ENCODE measurements at regions not wholly inside any gene's neighbourhood (a gene's known extent, or its start where the extent isn't known, plus 50 kb on each side); places are given as distances from the start of the nearest gene placed in this dataset.

DNA sequence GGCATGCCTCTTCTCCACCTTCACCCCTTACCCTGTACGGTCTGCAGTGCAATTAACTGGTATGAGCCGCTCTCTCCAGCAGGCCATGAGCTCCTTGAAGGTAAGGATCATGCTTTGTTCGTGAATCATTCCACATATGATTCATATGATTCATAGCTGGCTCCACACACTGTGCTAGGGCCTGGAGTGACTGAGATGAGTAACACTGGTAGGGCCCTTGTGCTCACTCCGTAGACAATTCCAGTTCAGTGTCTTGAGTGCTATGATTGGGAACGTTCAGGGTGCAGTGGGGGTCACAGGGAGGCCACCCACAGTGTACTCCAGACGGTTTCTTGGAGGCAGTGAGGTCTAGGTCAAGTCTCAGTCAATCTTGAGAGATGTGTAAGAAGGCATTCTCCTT is 239.8 kb downstream of the LMX1A start:
- DNase-seq (ENCODE audit: low read depth, low spot score) (peak; percentile 61), FAIRE-seq (peak; percentile 56)
- Histone ChIP-seq H4K20me1 (ENCODE audit: control insufficient read depth, extremely low read depth, insufficient read depth, low read length) (no peaks in the 10 kb centered on the region), H3K36me3 (ENCODE audit: control insufficient read depth in 2 of 2, extremely low read depth in 1 of 2, insufficient read depth in 2 of 2, low read length in 2 of 2) (no peaks in the 10 kb centered on the region), H3K4me1 (ENCODE audit: control insufficient read depth, extremely low read depth, insufficient read depth, low read length) (peaks cover 11% of the 10 kb centered on the region), H2AFZ (ENCODE audit: control insufficient read depth, low read length) (no peak overlapping the region), H3K4me2 (ENCODE audit: control insufficient read depth, extremely low read depth, insufficient read depth, low read depth, low read length) (no peak overlapping the region), H3K9ac (ENCODE audit: control insufficient read depth, extremely low read depth, insufficient read depth, low read length) (no peak overlapping the region), H3K27me3 (ENCODE audit: control insufficient read depth, extremely low read depth, insufficient read depth, low read length) (peaks cover 33% of the 10 kb centered on the region), H3K9me1 (ENCODE audit: control insufficient read depth, extremely low read depth, insufficient read depth, low read length) (no peaks in the 10 kb centered on the region), H3K79me2 (ENCODE audit: control insufficient read depth, insufficient read depth, low read length) (no peaks in the 10 kb centered on the region), H3K4me3 (ENCODE audit: control insufficient read depth in 2 of 3, extremely low read depth in 1 of 3, insufficient read depth in 2 of 3, low read depth in 1 of 3, low read length in 3 of 3) (no peak overlapping the region), H3K9me3 (ENCODE audit: control insufficient read depth, low read depth, low read length) (no peaks in the 10 kb centered on the region), H3K27ac (ENCODE audit: control insufficient read depth, insufficient read depth, low read length) (no peak overlapping the region)
- dilution Hi-C loops (cut with MboI; ENCODE audit: extremely low pct_ligation_motif_present, low sequenced_read_pairs), result no loop called here
- TF ChIP-seq EZH2 (IDR thresholded peaks at IDR 0.05; ENCODE audit: low read length), result no peak
- TF ChIP-seq, protein P1, sequence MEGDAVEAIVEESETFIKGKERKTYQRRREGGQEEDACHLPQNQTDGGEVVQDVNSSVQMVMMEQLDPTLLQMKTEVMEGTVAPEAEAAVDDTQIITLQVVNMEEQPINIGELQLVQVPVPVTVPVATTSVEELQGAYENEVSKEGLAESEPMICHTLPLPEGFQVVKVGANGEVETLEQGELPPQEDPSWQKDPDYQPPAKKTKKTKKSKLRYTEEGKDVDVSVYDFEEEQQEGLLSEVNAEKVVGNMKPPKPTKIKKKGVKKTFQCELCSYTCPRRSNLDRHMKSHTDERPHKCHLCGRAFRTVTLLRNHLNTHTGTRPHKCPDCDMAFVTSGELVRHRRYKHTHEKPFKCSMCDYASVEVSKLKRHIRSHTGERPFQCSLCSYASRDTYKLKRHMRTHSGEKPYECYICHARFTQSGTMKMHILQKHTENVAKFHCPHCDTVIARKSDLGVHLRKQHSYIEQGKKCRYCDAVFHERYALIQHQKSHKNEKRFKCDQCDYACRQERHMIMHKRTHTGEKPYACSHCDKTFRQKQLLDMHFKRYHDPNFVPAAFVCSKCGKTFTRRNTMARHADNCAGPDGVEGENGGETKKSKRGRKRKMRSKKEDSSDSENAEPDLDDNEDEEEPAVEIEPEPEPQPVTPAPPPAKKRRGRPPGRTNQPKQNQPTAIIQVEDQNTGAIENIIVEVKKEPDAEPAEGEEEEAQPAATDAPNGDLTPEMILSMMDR (optimal IDR thresholded peaks at IDR 0.05 in 1 of 3, IDR thresholded peaks at IDR 0.05 in 1 of 3, conservative IDR thresholded peaks at IDR 0.05 in 1 of 3; ENCODE audit: extremely low read depth in 1 of 3, insufficient read depth in 2 of 3, low read length in 3 of 3), result no peak

DNA sequence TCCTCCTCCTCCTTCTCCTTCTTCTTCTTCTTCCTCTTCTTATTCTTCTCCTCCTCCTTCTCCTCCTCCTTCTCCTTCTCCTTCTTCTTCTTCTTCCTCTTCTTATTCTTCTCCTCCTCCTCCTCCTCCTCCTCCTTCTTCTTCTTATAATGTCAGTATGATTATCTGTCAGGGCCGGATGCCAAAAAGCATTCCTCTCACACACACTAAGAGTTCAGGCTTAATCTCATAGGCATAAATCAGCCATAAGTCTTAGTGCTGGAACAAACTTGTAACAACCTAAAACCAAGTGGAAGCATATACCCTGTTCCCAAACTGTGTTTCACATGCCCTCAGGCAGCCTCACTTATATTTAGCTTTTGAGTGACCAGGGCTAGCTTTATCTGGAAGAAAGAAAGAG is 240.3 kb downstream of the LMX1A start:
- Histone ChIP-seq H3K27ac (ENCODE audit: control insufficient read depth, insufficient read depth, low read length) (no peak overlapping the region), H3K27me3 (ENCODE audit: control insufficient read depth, extremely low read depth, insufficient read depth, low read length) (peaks cover 33% of the 10 kb centered on the region), H4K20me1 (ENCODE audit: control insufficient read depth, extremely low read depth, insufficient read depth, low read length) (no peaks in the 10 kb centered on the region), H3K4me3 (ENCODE audit: control insufficient read depth in 2 of 3, extremely low read depth in 1 of 3, insufficient read depth in 2 of 3, low read depth in 1 of 3, low read length in 3 of 3) (no peak overlapping the region), H3K36me3 (ENCODE audit: control insufficient read depth in 2 of 2, extremely low read depth in 1 of 2, insufficient read depth in 2 of 2, low read length in 2 of 2) (no peaks in the 10 kb centered on the region), H3K79me2 (ENCODE audit: control insufficient read depth, insufficient read depth, low read length) (no peaks in the 10 kb centered on the region), H3K9me1 (ENCODE audit: control insufficient read depth, extremely low read depth, insufficient read depth, low read length) (no peaks in the 10 kb centered on the region), H2AFZ (ENCODE audit: control insufficient read depth, low read length) (no peak overlapping the region), H3K9ac (ENCODE audit: control insufficient read depth, extremely low read depth, insufficient read depth, low read length) (no peak overlapping the region), H3K4me2 (ENCODE audit: control insufficient read depth, extremely low read depth, insufficient read depth, low read depth, low read length) (no peak overlapping the region), H3K9me3 (ENCODE audit: control insufficient read depth, low read depth, low read length) (no peaks in the 10 kb centered on the region), H3K4me1 (ENCODE audit: control insufficient read depth, extremely low read depth, insufficient read depth, low read length) (peaks cover 11% of the 10 kb centered on the region)
- TF ChIP-seq, protein P1 (optimal IDR thresholded peaks at IDR 0.05 in 1 of 3, IDR thresholded peaks at IDR 0.05 in 1 of 3, conservative IDR thresholded peaks at IDR 0.05 in 1 of 3; ENCODE audit: extremely low read depth in 1 of 3, insufficient read depth in 2 of 3, low read length in 3 of 3), result no peak
- TF ChIP-seq EZH2 (IDR thresholded peaks at IDR 0.05; ENCODE audit: low read length), result no peak
- DNase-seq (ENCODE audit: low read depth, low spot score) (no peak), FAIRE-seq (no peak)
- dilution Hi-C loops (cut with MboI; ENCODE audit: extremely low pct_ligation_motif_present, low sequenced_read_pairs), result no loop called here

All from keratinocyte (primary cell).